ENCODE measurements at regions not wholly inside any gene's neighbourhood (a gene's known extent, or its start where the extent isn't known, plus 50 kb on each side); places are given as distances from the start of the nearest gene placed in this dataset.

GRCh38 chr10:4450169-4450568, 375.8 kb upstream of the AKR1E2 start:
- TF ChIP-seq POLR2A (IDR thresholded peaks at IDR 0.05; ENCODE audit: low read depth, low read length) (no peak), GATA2 (IDR thresholded peaks at IDR 0.05; ENCODE audit: insufficient read depth, insufficient read length, low read depth, low read length) (no peak), EZH2 (IDR thresholded peaks at IDR 0.05; ENCODE audit: borderline replicate concordance, low read depth, low read length, severe bottlenecking) (no peak), FOS (IDR thresholded peaks at IDR 0.05; ENCODE audit: borderline replicate concordance, insufficient read depth, low read length) (no peak), JUN (IDR thresholded peaks at IDR 0.05; ENCODE audit: borderline replicate concordance, insufficient read depth, insufficient read length, low read depth) (no peak)
